ENCODE measurements at regions not wholly inside any gene's neighbourhood (a gene's known extent, or its start where the extent isn't known, plus 50 kb on each side); places are given as distances from the start of the nearest gene placed in this dataset.

DNA sequence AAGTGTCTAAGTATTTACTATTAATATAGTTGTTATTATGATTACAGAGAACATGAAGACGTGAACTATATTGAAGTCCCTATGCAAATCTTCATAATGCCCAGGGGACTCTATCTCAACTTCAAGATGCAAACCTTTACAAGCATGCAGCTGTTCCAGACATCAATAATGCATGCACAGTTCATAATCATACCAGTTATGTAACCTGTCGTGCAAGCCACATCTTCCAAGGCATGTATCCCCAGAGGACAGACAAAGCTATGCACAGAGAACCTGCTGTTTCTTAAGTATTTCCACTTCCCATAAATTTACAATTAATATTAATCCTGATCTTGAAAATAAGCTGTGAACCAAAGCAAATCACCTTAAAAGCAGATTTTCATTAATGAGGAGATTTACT lies 534.1 kb downstream of the TUSC7 start:
- TF ChIP-seq TAF1 (IDR thresholded peaks at IDR 0.05; ENCODE audit: borderline replicate concordance, insufficient read depth, low read length) (no peak), POLR2AphosphoS5 (IDR thresholded peaks at IDR 0.05; ENCODE audit: low read depth, low read length) (no peak), FOXP2 (optimal IDR thresholded peaks at IDR 0.05; ENCODE audit: borderline replicate concordance, extremely low read depth, extremely low read length, insufficient read depth) (no peak)

Measured in PFSK-1 (cell line).